Progenitor cell of endocrine pancreas (in vitro differentiated cells): ENCODE measurements at regions not wholly inside any gene's neighbourhood (a gene's known extent, or its start where the extent isn't known, plus 50 kb on each side); places are given as distances from the start of the nearest gene placed in this dataset.

Experiments
- DNase-seq: peaks from one replicate; pipeline ENCODE4 v3.0.0; 2021; ENCODE audit warnings: low spot score; ENCODE audit not compliant: unreplicated experiment
- H3K27ac Mint-ChIP-seq: 2 replicates; pipeline ENCODE4 v1.8.0; 2021; ENCODE audit warnings: mild to moderate bottlenecking, moderate library complexity, mixed read lengths
- H3K27me3 Mint-ChIP-seq: 2 replicates; pipeline ENCODE4 v1.8.0; 2021; ENCODE audit warnings: mixed read lengths
- H3K36me3 Mint-ChIP-seq: 2 replicates; pipeline ENCODE4 v1.8.0; 2022; ENCODE audit warnings: mixed read lengths; ENCODE audit not compliant: insufficient read depth
- H3K4me1 Mint-ChIP-seq: 2 replicates; pipeline ENCODE4 v1.8.0; 2021; ENCODE audit warnings: low read depth, mixed read lengths
- H3K4me3 Mint-ChIP-seq: 2 replicates; pipeline ENCODE4 v1.8.0; 2021; ENCODE audit warnings: low read depth, mild to moderate bottlenecking, moderate library complexity, mixed read lengths
- H3K9me3 Mint-ChIP-seq: 2 replicates; pipeline ENCODE4 v1.8.0; 2021; ENCODE audit warnings: low read depth, mixed read lengths
- CTCF ChIP-seq: fragments of 200-600 bp; sonication (generic); IDR thresholded peaks from one replicate; pipeline ENCODE4 v1.5.0; 2021; ENCODE audit warnings: antibody characterized with exemption, mild to moderate bottlenecking; ENCODE audit not compliant: unreplicated experiment

GRCh38 chr1:98422816-98423215, 238.7 kb upstream of the SNX7 start:
- no peak for DNase-seq
- no peak overlapping the region for H3K27ac Mint-ChIP-seq
- no peak for TF ChIP-seq CTCF
- peaks cover 22% of the 10 kb centered on the region for H3K9me3 Mint-ChIP-seq
- H3K4me3 Mint-ChIP-seq, result no peak overlapping the region
- H3K4me1 Mint-ChIP-seq, result peaks cover 15% of the 10 kb centered on the region
- H3K36me3 Mint-ChIP-seq, result no peaks in the 10 kb centered on the region
- no peaks in the 10 kb centered on the region for H3K27me3 Mint-ChIP-seq

DNA sequence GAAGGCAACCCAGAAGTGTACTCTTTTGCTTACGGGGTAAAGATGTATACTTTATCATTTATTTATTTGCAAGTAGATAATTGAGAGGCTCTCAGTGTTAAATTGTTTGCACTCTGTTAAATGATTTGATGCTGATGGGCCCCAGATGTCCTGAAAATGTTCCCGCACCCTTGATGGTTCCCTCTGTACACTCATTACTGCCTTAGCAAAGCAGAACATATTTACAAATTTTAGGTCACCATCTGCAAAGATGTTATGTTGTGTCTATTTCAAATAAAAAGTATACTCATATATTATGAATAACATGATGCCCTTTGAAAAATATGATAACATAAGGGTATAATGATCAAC, 240.5 kb upstream of the SNX7 start:
- H3K4me1 Mint-ChIP-seq, result peaks cover 2% of the 10 kb centered on the region
- no peak for TF ChIP-seq CTCF
- H3K9me3 Mint-ChIP-seq, result peaks cover 21% of the 10 kb centered on the region
- no peak for DNase-seq
- no peaks in the 10 kb centered on the region for H3K36me3 Mint-ChIP-seq
- H3K4me3 Mint-ChIP-seq, result no peak overlapping the region
- no peak overlapping the region for H3K27ac Mint-ChIP-seq
- H3K27me3 Mint-ChIP-seq, result no peaks in the 10 kb centered on the region

GRCh38 chr1:98420376-98421084, 241.0 kb upstream of the SNX7 start:
- no peaks in the 10 kb centered on the region for H3K4me1 Mint-ChIP-seq
- H3K36me3 Mint-ChIP-seq, result no peaks in the 10 kb centered on the region
- TF ChIP-seq CTCF, result no peak
- no peak overlapping the region for H3K27ac Mint-ChIP-seq
- H3K9me3 Mint-ChIP-seq, result peaks cover 19% of the 10 kb centered on the region
- no peaks in the 10 kb centered on the region for H3K27me3 Mint-ChIP-seq
- no peak for DNase-seq
- no peak overlapping the region for H3K4me3 Mint-ChIP-seq

- Mint-ChIP-seq H3K9me3 (peaks cover 22% of the 10 kb centered on the region), H3K4me3 (no peak overlapping the region)
- TF ChIP-seq CTCF, result no peak
Measured at GRCh38 chr1:98417820-98418219, 243.7 kb upstream of the SNX7 start.

DNA sequence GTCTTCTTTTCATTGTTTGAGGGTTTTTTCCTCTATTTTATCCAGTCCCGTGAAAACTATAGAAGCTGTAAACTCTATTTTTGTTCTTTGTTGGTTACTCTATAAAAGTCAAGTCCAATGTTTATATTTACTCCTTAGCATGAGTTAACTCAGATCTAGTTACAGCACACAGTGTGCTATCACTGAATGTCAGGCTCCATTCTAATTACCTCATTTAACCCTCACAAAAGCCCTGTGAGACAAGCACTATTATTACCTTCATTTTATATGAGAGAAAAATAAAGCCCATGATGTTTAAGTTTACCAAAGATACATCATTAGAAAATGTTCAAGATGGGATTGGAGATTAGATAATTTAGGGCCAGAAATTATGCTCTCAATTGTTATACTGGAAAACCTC, 251.4 kb upstream of the SNX7 start:
- peaks cover 22% of the 10 kb centered on the region for H3K9me3 Mint-ChIP-seq
- peaks cover 11% of the 10 kb centered on the region for H3K4me1 Mint-ChIP-seq
- no peak overlapping the region for H3K27ac Mint-ChIP-seq
- DNase-seq, result no peak
- no peak for TF ChIP-seq CTCF
- peaks cover 13% of the 10 kb centered on the region for H3K36me3 Mint-ChIP-seq
- H3K4me3 Mint-ChIP-seq, result no peak overlapping the region
- no peaks in the 10 kb centered on the region for H3K27me3 Mint-ChIP-seq

More at GRCh38 chr1:98417820-98418219, 243.7 kb upstream of the SNX7 start:
- Mint-ChIP-seq H3K36me3 (peaks cover 5% of the 10 kb centered on the region), H3K4me1 (peaks cover 4% of the 10 kb centered on the region), H3K27ac (no peak overlapping the region), H3K27me3 (no peaks in the 10 kb centered on the region)
- no peak for DNase-seq
